GM23248 (cell line): ENCODE measurements at regions not wholly inside any gene's neighbourhood (a gene's known extent, or its start where the extent isn't known, plus 50 kb on each side); places are given as distances from the start of the nearest gene placed in this dataset.

Experiments used
- EZH2 ChIP-seq: fragments of 200-600 bp; sonication (generic); IDR thresholded peaks from 2 replicates; pipeline ENCODE4 v1.6.1; 2018; ENCODE audit warnings: antibody characterized with exemption, mild to moderate bottlenecking; ENCODE audit not compliant: insufficient read depth, poor library complexity, severe bottlenecking
- EZH2phosphoT487 ChIP-seq: fragments of 200-600 bp; sonication (generic); IDR thresholded peaks from 2 replicates; pipeline ENCODE4 v1.6.1; 2018; ENCODE audit warnings: antibody characterized with exemption, moderate library complexity, mild to moderate bottlenecking, low read depth; ENCODE audit not compliant: insufficient read depth

DNA sequence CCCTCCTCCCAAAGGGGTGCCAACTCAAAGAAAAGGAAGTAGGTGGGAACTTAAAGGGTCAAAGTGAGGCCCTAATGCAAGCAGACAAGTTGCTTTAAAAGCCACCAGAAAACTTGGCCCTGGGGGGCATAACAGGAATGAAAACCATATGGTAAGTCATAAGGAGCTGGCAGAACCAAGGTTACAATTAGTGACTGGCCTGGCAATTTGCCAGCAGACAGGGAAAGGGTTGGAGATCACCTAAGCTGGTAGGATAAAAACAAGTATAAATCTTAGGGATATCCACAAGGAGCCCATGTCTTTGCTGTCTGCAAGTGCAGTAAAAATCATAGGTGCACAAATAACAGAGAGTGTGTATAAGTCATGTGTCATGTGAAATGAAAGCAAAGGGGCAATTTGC is 256.7 kb upstream of the LRRTM4 start:
- TF ChIP-seq EZH2phosphoT487 = no peak
- TF ChIP-seq EZH2 = no peak
